D721Med (cell line): ENCODE measurements at regions not wholly inside any gene's neighbourhood (a gene's known extent, or its start where the extent isn't known, plus 50 kb on each side); places are given as distances from the start of the nearest gene placed in this dataset.

ENCODE experiments used
- DNase-seq: peaks from one replicate; pipeline ENCODE4 v3.0.0; 2011; ENCODE audit warnings: low spot score; ENCODE audit not compliant: insufficient read length
- FAIRE-seq: peaks from 2 replicates; lab custom pipeline; 2011; peaks lifted over from hg19 to GRCh38; lab: Jason Lieb, UNC
- CTCF ChIP-seq: IDR thresholded peaks from 2 replicates; pipeline ENCODE4 v1.5.1; 2012; ENCODE audit warnings: mild to moderate bottlenecking, control low read depth; ENCODE audit not compliant: insufficient read depth; ENCODE audit errors: missing control alignments

DNA sequence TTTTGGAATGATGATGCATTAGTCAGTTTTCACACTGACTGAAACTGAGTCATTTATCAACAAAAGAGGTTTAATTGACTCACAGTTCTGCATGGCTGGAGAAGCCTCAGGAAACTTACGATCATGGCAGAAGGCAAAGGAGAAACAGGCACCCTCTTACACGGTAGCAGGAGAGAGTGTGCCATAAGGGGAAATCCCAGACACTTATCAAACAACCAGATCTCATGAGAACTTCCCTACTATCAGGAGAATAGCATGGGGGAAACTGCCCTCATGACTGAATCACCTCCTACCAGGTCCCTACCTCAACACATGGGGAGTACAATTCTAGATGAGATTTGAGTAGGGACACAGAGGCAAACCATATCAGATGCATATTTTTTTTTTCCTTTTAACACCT is 504.5 kb upstream of the VRK2 start:
- TF ChIP-seq CTCF: no peak
- DNase-seq (no peak), FAIRE-seq (no peak)

DNA sequence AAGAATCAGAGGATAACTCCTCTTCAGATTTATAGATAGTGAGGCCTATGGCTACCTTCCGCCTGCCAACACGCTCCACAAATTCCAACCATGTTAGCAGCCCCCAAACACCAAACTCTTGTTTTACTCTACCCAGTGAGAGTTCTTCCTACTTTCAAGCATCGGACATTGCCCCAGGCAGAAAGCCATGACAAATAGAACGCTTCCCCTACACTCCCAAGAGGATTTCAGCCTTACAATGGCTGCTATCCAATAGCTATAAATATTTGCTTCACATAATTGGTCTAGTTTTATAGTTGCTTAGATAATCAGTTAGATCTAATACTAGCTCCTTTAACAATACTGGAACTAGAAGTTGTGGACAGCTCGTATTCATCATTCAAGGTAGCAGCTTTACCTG is 503.4 kb upstream of the VRK2 start:
- TF ChIP-seq CTCF: no peak
- FAIRE-seq (no peak), DNase-seq (no peak)

- DNase-seq (no peak), FAIRE-seq (no peak)
- TF ChIP-seq CTCF: no peak
Observed at GRCh38 chr2:57544624-57545023, 502.0 kb upstream of the VRK2 start.

- no peak for TF ChIP-seq CTCF
- FAIRE-seq: no peak
- no peak for DNase-seq
Observed at GRCh38 chr2:57546478-57546877, 500.1 kb upstream of the VRK2 start.

GRCh38 chr2:57549642-57550102 is 496.9 kb upstream of the VRK2 start:
- no peak for DNase-seq
- no peak for FAIRE-seq
- TF ChIP-seq CTCF: peak; percentile 49

GRCh38 chr2:57550912-57551311 is 495.7 kb upstream of the VRK2 start:
- TF ChIP-seq CTCF: no peak
- DNase-seq: no peak
- FAIRE-seq: no peak

DNA sequence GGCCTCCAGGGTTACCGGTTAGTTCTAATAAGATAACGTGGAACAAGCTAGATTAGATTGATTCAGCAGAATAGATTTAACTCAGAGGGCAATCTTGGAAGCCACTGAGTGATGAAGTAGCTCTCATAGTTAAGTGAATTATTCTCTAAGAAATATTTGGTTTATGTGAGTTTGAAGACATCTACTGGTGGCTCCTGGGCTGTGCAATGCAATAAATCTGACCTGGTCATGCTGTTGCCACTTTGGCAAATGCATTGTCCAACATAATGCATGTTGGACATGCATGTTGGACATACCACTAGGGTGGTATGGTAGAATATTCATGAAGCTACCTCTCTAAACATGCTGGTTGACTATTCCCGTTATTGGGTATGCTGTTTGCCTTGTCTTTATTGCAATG is 493.7 kb upstream of the VRK2 start:
- no peak for TF ChIP-seq CTCF
- FAIRE-seq: no peak
- DNase-seq: no peak
